HG03571 (cell line): ENCODE measurements at regions not wholly inside any gene's neighbourhood (a gene's known extent, or its start where the extent isn't known, plus 50 kb on each side); places are given as distances from the start of the nearest gene placed in this dataset.

ENCODE experiments used
- ATAC-seq: cut with Tn5 transposase; IDR thresholded peaks from one replicate; pipeline ENCODE4 v1.9.1; 2021; ENCODE audit not compliant: unreplicated experiment

- no peak for ATAC-seq
These were observed 406.3 kb upstream of the ADAMTSL1 start for GRCh38 chr9:18067548-18068120.

- ATAC-seq = no peak
These were observed 405.1 kb upstream of the ADAMTSL1 start for GRCh38 chr9:18068900-18069299.

GRCh38 chr9:18071651-18072060 lies 402.3 kb upstream of the ADAMTSL1 start:
- no peak for ATAC-seq

GRCh38 chr9:18073002-18073401 lies 401.0 kb upstream of the ADAMTSL1 start:
- no peak for ATAC-seq

- ATAC-seq = no peak
These were observed 399.9 kb upstream of the ADAMTSL1 start for GRCh38 chr9:18074041-18074440.

GRCh38 chr9:18075253-18075952 lies 398.6 kb upstream of the ADAMTSL1 start:
- ATAC-seq = no peak

- no peak for ATAC-seq
These were observed 395.8 kb upstream of the ADAMTSL1 start for GRCh38 chr9:18077941-18078678.

GRCh38 chr9:18092138-18092537 lies 381.8 kb upstream of the ADAMTSL1 start:
- ATAC-seq = no peak

- no peak for ATAC-seq
These were observed 367.9 kb upstream of the ADAMTSL1 start for GRCh38 chr9:18106006-18106560.

- no peak for ATAC-seq
These were observed 364.3 kb upstream of the ADAMTSL1 start for GRCh38 chr9:18109675-18110074.

- ATAC-seq = no peak
These were observed 362.8 kb upstream of the ADAMTSL1 start for GRCh38 chr9:18111146-18111545.

- no peak for ATAC-seq
These were observed 359.1 kb upstream of the ADAMTSL1 start for GRCh38 chr9:18114559-18115475.

- ATAC-seq = no peak
These were observed 355.7 kb upstream of the ADAMTSL1 start for GRCh38 chr9:18118268-18118667.

GRCh38 chr9:18122171-18122570 lies 351.8 kb upstream of the ADAMTSL1 start:
- ATAC-seq = no peak

GRCh38 chr9:18124760-18125159 lies 349.2 kb upstream of the ADAMTSL1 start:
- no peak for ATAC-seq

GRCh38 chr9:18126831-18127498 lies 347.0 kb upstream of the ADAMTSL1 start:
- ATAC-seq = no peak

- no peak for ATAC-seq
These were observed 346.5 kb upstream of the ADAMTSL1 start for GRCh38 chr9:18127499-18127875.

- ATAC-seq = no peak
These were observed 344.1 kb upstream of the ADAMTSL1 start for GRCh38 chr9:18129809-18130334.

GRCh38 chr9:18136354-18136994 lies 337.5 kb upstream of the ADAMTSL1 start:
- no peak for ATAC-seq

GRCh38 chr9:18137815-18138214 lies 336.1 kb upstream of the ADAMTSL1 start:
- ATAC-seq = no peak
